HK-2 (cell line): ENCODE measurements at regions not wholly inside any gene's neighbourhood (a gene's known extent, or its start where the extent isn't known, plus 50 kb on each side); places are given as distances from the start of the nearest gene placed in this dataset.

Source experiments
- DNase-seq: peaks from one replicate; pipeline ENCODE4 v3.0.0-alpha.2; 2018; ENCODE audit not compliant: unreplicated experiment

GRCh38 chr3:76811418-76811817, 228.5 kb upstream of the ROBO2 start:
- no peak for DNase-seq

GRCh38 chr3:76812649-76813242, 227.2 kb upstream of the ROBO2 start:
- DNase-seq: no peak

DNA sequence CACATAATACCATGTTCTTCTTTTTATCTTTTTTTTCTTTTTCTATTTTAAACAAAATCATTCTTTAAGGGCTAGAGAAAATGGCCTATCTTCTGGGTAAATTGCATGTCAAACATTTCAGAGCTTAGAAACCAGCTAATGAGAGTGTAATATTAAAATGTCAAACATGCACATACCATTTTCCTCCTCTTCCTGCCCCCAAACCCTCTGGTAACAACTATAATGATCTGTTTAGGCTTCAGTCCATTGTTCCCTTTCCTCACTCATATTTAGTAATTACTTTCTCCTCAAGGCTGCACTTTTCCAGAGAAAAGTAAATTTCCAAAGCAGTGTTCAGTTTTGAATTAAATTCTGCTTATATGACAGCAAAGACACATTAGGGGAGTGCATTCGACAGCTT, 224.3 kb upstream of the ROBO2 start:
- DNase-seq: no peak

DNA sequence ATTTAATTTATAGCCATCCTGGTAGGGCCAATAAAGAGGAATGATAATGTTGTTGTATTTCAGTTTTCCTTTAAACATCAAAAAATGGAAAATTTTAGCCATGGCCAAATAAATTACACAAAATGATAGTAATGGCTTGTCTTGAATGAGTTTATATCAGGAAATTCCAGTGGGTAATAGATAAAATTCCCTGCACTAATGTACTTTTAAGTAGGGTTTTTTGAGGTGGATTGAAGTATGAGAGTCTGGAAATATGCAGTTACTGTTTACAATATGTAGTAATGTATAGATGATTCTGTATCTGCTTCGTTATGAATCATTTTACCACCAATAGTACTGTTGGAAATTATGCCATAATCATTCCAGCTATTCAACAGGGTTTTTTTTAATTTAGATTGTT, 219.4 kb upstream of the ROBO2 start:
- DNase-seq: no peak

DNA sequence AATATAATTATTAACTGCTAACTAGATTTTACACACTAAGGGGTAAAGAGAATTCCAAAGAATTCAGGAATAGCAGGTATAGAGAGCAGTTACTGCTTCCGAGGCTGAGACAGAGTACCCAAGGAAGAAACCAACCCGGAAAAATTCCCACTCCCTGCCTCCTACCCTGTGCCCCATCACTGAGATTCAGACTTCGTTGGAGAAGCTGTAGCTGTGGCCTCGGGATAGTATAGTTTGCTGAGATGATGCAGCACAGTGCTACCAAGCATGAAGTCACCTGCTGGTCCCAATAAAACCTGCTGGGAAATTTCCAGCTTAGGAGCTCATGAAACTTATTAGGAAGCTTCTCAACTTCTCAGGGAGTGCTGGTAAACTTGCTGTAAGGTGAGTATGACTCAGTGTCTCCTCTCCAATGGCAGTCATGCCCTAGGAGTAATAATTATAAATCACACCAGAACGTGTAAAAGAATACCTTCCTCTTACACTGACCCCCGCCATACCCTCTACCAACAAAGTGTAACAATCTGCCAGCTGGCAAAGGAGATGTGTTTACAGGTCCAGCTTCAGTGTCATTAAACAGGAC, 215.2 kb upstream of the ROBO2 start:
- DNase-seq: no peak

DNA sequence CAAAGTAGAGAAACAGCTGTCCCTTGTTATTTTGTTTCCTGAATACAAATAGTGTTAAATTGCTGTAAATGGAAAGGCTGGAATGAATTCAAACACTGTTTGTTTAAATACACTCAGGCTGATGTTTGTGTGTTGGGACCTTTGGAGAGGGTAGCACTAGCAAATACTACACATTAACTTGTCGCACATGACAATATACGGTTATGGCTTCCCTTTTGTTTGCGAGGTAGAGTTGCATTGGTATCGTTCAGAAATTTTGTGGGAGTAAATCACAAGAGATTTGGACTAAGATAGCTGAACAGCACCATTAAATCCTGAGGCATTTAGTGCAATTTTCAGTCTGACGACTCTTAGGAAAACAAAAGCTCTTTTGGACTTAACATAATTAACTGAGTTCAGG, 213.0 kb upstream of the ROBO2 start:
- no peak for DNase-seq

DNA sequence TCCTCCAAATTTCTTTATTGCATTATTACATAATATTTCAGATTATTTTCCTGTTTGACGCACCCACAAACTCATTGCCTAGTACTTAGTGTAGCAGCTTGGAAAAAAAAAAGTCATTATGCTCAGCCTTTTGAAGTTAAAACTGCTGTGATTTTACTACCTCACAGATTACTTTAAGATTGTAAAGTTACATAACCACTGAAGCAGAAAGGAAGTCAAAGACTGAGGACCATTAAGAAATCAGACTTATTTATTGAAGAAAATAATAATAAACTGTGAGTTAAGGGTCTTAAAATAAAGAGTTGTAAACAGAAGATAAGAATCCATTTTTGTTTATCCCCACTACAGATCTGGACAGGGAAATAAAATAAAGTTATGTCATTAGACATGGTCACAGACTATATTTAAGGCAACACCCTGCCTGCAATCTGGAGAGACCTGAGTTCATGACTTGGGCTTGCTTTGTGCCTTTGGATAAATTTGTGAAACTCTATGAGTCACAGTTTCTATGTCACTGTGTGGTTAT, 212.1 kb upstream of the ROBO2 start:
- no peak for DNase-seq

DNA sequence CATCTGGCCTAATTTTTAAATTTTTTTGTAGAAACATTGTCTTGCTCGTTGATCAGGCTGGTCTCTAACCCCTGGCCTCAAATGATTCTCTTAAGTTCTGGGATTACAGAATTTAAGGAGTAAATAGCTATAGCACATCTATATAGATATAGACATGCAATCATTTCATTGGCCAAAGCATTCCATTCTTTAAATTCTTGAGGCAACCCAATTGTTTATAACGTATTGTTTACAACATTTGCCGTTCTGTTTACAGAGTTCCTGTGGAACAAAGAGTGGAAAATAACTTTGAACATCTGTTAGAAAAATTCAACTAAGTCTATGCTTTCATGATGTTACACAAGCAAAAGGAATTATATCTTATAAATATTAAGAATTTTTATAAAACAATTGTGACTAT, 205.2 kb upstream of the ROBO2 start:
- no peak for DNase-seq

DNA sequence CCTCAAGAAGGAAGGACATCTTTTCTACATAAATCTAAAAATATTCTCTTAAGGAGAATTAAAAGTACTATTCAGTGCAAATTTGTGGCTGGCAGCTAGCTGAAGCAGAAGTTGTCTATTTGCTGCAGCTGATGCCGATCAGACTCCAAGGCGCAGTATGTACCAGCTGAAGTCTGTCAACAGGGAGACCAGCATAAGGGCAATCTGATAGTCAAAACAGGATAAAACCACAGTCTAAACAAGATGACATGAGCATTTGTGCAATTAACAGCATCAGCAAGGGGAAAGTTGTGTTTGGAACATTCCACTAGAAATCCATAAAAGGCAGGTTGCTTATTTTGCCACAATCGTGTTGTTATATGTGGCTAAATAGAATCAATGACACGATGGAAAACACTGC, 198.2 kb upstream of the ROBO2 start:
- no peak for DNase-seq

DNA sequence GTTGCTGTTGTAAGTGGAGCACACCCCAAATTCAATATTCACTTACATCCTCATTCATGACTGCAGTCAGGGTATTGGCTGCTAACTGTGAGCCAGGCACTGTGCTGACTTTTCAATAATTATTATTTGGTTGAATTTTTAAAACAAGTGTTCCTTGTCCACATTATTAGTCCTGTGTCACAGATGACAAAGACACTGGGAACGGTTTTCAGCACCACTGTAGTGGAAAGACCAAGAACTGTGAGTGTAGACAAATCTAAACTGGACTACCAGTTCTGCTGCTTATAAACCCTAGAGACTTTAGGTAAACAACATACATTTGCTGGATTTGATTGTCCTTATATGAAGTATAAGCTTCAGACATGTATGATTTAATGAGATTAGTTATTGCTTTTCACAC, 197.7 kb upstream of the ROBO2 start:
- no peak for DNase-seq

- no peak for DNase-seq
Observed at GRCh38 chr3:76855451-76855850, 184.4 kb upstream of the ROBO2 start.

- no peak for DNase-seq
Observed at GRCh38 chr3:76859596-76859995, 180.3 kb upstream of the ROBO2 start.

GRCh38 chr3:76864355-76864754, 175.5 kb upstream of the ROBO2 start:
- DNase-seq: no peak

- DNase-seq: no peak
Observed at GRCh38 chr3:76866729-76867408, 173.0 kb upstream of the ROBO2 start.

- no peak for DNase-seq
Observed at GRCh38 chr3:76869726-76870384, 170.0 kb upstream of the ROBO2 start.

DNA sequence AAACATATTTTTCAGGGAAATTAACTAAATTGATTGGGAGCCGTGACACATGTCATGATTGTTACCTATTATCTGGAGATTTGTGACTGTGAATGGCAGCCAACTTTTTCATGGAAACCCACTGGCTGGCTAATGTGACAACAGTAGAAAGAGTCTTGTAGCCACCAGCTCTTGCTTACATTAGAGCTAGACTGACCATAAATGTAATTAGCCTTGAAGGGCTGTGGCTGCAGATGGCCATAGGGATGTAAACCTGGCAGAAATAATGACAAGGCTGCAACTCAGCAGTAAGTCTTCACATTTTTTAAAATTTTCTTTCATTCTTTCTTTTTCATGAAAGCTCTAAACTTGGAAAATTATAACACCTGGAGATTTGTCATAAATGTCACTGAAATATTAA, 168.2 kb upstream of the ROBO2 start:
- DNase-seq: no peak

DNA sequence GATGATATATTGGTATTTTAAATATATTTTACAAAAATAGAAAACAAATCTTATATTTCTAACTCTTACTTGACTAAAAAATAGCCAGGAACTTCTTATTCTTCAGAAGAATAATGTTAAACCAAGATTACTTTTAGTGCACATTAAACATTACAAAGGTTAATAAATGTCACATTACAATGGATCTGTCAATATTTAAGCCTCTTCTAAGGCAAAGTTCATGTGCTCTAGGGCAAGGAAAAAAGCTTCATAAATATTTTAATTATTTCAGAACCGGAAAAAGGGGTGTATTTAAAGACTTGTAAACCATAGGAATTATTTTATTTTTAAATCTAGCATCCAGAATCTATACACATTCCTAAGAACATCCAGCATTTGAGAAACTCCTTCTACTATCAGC, 166.9 kb upstream of the ROBO2 start:
- DNase-seq: no peak

DNA sequence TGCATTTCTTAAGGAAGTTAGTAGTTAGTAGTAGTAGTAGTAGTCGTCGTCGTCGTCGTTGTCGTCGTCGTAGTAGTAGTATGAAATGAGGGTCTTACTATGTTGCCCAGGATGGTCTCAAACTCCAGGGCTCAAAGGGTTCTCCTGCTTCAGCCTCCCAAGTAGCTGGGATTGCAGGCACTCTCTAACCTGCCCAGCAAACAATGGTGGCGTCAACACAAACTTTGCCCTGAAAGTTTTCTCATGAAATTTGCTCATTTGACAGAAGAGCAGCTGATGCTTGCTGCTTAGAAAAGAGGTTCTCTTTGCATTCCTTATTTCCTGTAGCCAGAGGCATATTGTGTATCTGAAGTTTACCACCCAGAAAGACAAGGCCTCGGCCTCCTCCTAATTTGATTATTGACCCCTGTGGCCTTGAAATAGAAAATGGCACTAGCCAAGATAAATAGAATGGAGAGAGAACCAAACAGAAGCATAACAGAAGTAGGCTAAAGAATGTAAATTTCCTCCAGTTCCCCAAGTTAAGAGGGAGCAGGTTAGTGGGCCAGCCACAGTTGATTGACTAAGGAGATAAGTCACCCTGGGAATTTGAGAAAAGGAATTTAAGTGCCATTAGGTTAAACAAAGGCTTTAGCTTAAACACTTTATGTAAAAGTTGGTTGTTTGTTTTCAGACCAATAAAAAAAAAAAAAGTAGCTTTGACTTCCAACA, 166.2 kb upstream of the ROBO2 start:
- DNase-seq: no peak

- DNase-seq: no peak
Observed at GRCh38 chr3:76879959-76880358, 159.9 kb upstream of the ROBO2 start.

DNA sequence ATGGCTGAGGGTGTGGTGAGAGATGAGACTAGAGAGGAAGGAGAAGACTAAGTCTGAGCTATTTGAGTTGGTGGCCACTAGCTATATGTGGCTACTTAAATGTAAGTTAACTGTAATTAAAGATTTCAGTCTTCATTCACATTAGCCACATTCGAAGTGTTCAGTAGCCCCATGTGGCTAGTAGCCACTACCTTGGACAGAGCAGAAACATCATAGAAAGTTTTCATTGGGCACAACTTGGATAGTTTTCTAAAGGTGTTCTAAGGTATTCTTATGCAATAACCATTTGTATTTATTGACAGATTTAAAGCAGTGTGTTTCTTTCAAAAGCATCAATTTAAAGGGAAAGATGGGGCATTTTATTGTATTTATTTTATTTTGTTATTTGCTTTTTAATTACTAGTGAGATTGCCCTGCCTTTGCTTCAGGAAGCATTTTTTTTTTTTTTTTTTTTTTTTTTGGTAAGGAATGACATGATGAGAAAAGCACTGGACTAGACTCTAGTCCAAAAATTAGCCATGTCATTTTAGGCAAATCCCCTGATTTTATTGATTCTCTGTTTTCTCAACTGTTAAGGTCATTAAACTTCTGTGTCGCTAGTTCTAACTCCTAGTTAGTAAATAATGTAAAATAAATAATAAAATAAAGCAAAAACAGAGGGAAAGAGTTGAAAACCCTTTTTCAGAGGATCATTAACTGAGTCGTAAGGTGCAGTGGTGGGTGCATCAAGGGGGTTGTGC, 153.0 kb upstream of the ROBO2 start:
- no peak for DNase-seq

- DNase-seq: no peak
Observed at GRCh38 chr3:76888856-76889255, 151.0 kb upstream of the ROBO2 start.

DNA sequence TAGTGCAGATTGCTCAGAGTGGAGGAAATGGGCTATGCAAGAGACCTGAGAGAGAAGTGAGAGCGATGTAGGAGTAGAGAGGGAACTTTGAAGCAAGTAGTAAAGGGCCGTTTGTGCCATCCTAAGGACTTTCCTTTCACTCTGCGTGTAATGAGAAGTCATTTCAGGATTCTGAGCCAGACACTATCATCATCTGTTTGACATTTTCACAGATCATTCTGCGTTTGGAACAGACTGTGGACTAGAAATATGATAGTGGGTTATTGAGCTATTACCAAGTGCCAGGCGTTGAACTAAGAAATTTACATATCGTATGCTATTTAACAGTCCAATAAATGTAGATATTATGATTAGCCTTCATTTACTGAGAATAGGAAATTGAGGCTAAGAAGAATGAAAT, 150.0 kb upstream of the ROBO2 start:
- no peak for DNase-seq
